HEK293T (cell line): ENCODE measurements at regions not wholly inside any gene's neighbourhood (a gene's known extent, or its start where the extent isn't known, plus 50 kb on each side); places are given as distances from the start of the nearest gene placed in this dataset.
"Not testable (repeated sequence)": the region's sequence is repeated elsewhere in the genome, so short reads cannot be mapped to it uniquely, and the experiment has no call there.

Experiments used
- CTCF ChIA-PET: fragments of 350-600 bp; formaldehyde crosslinking; extraction: SDS; loops from one replicate; lab custom pipeline; 2021; ENCODE audit warnings: antibody characterized with exemption, inconsistent platforms; lab: Yijun Ruan, JAX
- POLR2A ChIA-PET: fragments of 350-600 bp; formaldehyde crosslinking; extraction: SDS; loops from one replicate; lab custom pipeline; 2020; ENCODE audit warnings: antibody characterized with exemption, inconsistent platforms; lab: Yijun Ruan, JAX
- DNase-seq: peaks from one replicate; pipeline ENCODE4 v3.0.0; 2012; ENCODE audit warnings: mixed read lengths; ENCODE audit errors: extremely low spot score
- ARNT ChIP-seq: fragments of 450-650 bp; IDR thresholded peaks from 2 replicates; pipeline ENCODE4 v1.6.1; 2017; ENCODE audit warnings: mild to moderate bottlenecking
- BHLHE40 ChIP-seq: fragments of 450-650 bp; IDR thresholded peaks from 2 replicates; pipeline ENCODE4 v1.6.1; 2016; ENCODE audit warnings: mild to moderate bottlenecking, moderate library complexity, borderline replicate concordance
- CTBP1 ChIP-seq: fragments of 450-650 bp; IDR thresholded peaks from 2 replicates; pipeline ENCODE4 v1.6.1; 2016; ENCODE audit warnings: borderline replicate concordance
- ELF4 ChIP-seq: fragments of 450-650 bp; IDR thresholded peaks from 2 replicates; pipeline ENCODE4 v1.6.1; 2017; ENCODE audit warnings: antibody characterized with exemption
- FOXA1 ChIP-seq: fragments of 450-650 bp; IDR thresholded peaks from 2 replicates; pipeline ENCODE4 v1.6.1; 2016; ENCODE audit warnings: mild to moderate bottlenecking
- FOXK2 ChIP-seq: fragments of 450-650 bp; IDR thresholded peaks from 2 replicates; pipeline ENCODE4 v1.6.1; 2016; ENCODE audit warnings: mild to moderate bottlenecking
- FOXM1 ChIP-seq: fragments of 450-650 bp; IDR thresholded peaks from 2 replicates; pipeline ENCODE4 v1.6.1; 2017; ENCODE audit warnings: mild to moderate bottlenecking, borderline replicate concordance
- HDGF ChIP-seq: fragments of 450-650 bp; IDR thresholded peaks from 2 replicates; pipeline ENCODE4 v1.6.1; 2017; ENCODE audit warnings: antibody characterized with exemption, borderline replicate concordance
- L3MBTL2 ChIP-seq: fragments of 450-650 bp; conservative IDR thresholded peaks from 2 replicates; pipeline ENCODE4 v1.6.1; 2016; ENCODE audit warnings: mild to moderate bottlenecking
- LEF1 ChIP-seq: fragments of 450-650 bp; IDR thresholded peaks from 2 replicates; pipeline ENCODE4 v1.6.1; 2017; ENCODE audit warnings: mild to moderate bottlenecking, borderline replicate concordance
- NFRKB ChIP-seq: fragments of 450-650 bp; IDR thresholded peaks from 2 replicates; pipeline ENCODE4 v1.6.1; 2016; ENCODE audit warnings: mild to moderate bottlenecking, moderate library complexity
- SP1 ChIP-seq: fragments of 450-650 bp; IDR thresholded peaks from 2 replicates; pipeline ENCODE4 v1.6.1; 2017
- SUZ12 ChIP-seq: fragments of 450-650 bp; IDR thresholded peaks from 2 replicates; pipeline ENCODE4 v1.6.1; 2016; ENCODE audit warnings: mild to moderate bottlenecking
- TARDBP ChIP-seq: fragments of 450-650 bp; IDR thresholded peaks from 2 replicates; pipeline ENCODE4 v1.6.1; 2016
- ZNF384 ChIP-seq: fragments of 450-650 bp; IDR thresholded peaks from 2 replicates; pipeline ENCODE4 v1.6.1; 2016
- TF ChIP-seq, protein P1 (sequence below): fragments of 450-650 bp; IDR thresholded peaks from 2 replicates; pipeline ENCODE4 v1.6.1; 2016

DNA sequence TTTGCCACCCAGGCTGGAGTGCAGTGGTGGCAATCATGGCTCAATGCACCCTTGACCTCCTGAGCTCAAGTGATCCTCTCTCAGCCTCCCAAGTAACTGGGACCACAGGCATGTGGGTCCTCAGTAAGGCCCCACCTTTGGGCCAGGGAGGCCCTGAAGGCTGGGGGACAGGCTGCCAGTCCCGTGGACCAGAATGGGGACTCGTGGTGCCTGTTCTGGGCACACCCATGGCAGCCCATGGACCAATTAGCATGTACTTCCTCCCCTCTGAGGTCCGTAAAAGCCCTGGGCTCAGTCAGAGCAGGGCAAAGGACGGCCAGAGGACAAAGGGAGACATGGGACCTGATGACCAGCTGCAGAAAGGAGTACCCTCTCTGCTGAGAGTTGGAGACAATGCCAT is 1590.8 kb downstream of the KHDRBS2 start:
- no peak for TF ChIP-seq NFRKB
- no peak for TF ChIP-seq CTBP1
- TF ChIP-seq L3MBTL2 = no peak
- TF ChIP-seq FOXK2 = no peak
- TF ChIP-seq SP1 = no peak
- DNase-seq = no peak
- ChIA-PET POLR2A (no interaction called here), CTCF (no interaction called here)

DNA sequence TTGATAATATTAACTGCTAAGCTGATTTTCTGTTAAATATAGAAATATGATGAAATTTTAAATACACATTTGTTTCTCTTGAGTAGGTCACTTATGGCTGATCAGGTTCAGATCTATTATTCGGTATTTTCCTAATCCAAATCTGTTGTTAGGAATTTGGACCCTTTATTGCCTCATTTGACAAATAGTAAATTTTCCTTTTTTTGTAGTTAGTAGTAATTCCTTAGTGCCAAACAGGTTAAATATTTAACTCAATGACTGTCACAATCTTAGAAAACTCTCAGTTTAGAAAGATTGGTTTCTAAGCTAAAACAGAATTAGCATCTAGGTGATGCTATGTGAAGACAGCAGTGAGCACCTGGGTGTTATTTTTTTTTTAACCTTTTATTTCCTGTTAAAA is 1598.9 kb downstream of the KHDRBS2 start:
- ChIA-PET POLR2A (no interaction called here), CTCF (no interaction called here)
- no peak for DNase-seq
- TF ChIP-seq TARDBP (no peak), FOXM1 (no peak), L3MBTL2 (no peak), BHLHE40 (no peak), ZNF384 (no peak), NFRKB (no peak), ELF4 (no peak), SP1 (no peak), LEF1 (no peak), ARNT (no peak), HDGF (no peak), SUZ12 (no peak), FOXA1 (no peak), FOXK2 (no peak)
- TF ChIP-seq, protein P1, sequence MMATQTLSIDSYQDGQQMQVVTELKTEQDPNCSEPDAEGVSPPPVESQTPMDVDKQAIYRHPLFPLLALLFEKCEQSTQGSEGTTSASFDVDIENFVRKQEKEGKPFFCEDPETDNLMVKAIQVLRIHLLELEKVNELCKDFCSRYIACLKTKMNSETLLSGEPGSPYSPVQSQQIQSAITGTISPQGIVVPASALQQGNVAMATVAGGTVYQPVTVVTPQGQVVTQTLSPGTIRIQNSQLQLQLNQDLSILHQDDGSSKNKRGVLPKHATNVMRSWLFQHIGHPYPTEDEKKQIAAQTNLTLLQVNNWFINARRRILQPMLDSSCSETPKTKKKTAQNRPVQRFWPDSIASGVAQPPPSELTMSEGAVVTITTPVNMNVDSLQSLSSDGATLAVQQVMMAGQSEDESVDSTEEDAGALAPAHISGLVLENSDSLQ = no peak

DNA sequence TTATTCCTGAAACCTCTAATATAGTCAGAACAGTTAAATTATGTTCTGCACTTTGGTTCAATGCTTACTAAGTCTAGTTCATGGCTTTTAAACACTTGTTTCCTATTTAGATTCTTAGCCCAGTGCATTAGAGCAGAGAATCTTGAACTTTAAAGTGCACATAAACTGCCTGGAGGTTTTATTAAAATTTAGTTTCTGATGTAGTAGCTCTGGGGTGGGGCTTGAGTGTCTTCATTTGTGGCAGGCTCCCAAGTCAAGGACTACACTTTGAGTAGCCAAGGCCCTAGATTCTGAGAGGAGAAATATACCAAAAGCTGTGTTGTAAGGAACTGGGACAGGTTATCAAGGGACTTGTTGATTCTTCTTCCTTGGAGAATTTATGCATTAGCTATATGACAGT is 1604.2 kb downstream of the KHDRBS2 start:
- DNase-seq = no peak
- TF ChIP-seq FOXM1 (no peak), LEF1 (no peak), HDGF (no peak), SUZ12 (no peak), ELF4 (no peak), ARNT (no peak), BHLHE40 (no peak), ZNF384 (no peak)
- TF ChIP-seq, protein P1 = no peak
- POLR2A ChIA-PET = no interaction called here
- CTCF ChIA-PET = no interaction called here

DNA sequence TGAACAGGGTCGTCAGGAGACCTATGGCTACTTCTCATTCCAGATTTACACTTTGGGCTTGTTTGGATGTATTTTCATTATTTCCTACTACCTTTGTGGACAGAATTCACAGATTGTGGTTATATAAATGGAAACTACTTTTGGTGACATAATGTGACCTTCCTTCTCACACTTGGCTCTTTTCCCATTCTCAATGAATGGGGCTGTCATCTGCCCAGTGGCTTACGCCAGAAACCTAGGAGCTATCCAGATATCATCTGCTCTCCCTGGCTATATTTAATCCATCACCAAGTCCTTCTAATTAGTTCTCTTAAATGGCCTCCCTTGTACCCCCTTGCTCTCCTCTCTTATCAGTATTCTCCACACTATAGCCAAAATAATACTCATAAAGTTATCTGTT is 1606.8 kb downstream of the KHDRBS2 start:
- CTCF ChIA-PET = no interaction called here
- POLR2A ChIA-PET = no interaction called here
- no peak for TF ChIP-seq CTBP1
- TF ChIP-seq FOXK2 = no peak
- TF ChIP-seq ZNF384 = no peak
- no peak for TF ChIP-seq HDGF
- no peak for TF ChIP-seq SP1
- no peak for TF ChIP-seq NFRKB
- TF ChIP-seq FOXM1 = no peak
- TF ChIP-seq BHLHE40 = no peak
- no peak for TF ChIP-seq FOXA1
- DNase-seq = no peak

DNA sequence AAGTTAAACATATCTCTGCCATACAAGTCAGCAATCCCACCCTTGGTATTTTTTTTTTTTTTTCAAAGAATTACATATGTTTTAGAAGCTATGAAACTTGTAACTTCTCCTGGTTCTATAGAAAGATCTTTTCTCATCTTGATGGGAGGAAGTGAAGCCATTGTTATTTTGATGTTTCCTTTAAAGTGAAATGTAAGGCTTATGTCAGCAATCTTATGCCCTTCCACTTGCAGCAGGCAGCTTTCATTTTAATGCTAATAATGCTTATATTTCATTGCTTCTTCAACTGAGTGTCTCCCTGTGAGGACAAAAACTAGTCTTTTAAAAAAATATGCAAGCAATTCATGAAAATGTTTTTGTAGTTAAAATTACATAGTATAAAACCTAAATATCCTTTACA is 1614.7 kb downstream of the KHDRBS2 start:
- ChIA-PET POLR2A (no interaction called here), CTCF (no interaction called here)
- DNase-seq = no peak
- no peak for TF ChIP-seq ARNT
- TF ChIP-seq SUZ12 = no peak
- TF ChIP-seq CTBP1 = no peak
- no peak for TF ChIP-seq SP1
- TF ChIP-seq, protein P1 = no peak
- no peak for TF ChIP-seq FOXM1
- no peak for TF ChIP-seq HDGF
- TF ChIP-seq BHLHE40 = no peak
- TF ChIP-seq ELF4 = no peak
- TF ChIP-seq LEF1 = no peak
- TF ChIP-seq ZNF384 = no peak
- no peak for TF ChIP-seq NFRKB
- TF ChIP-seq TARDBP = no peak

DNA sequence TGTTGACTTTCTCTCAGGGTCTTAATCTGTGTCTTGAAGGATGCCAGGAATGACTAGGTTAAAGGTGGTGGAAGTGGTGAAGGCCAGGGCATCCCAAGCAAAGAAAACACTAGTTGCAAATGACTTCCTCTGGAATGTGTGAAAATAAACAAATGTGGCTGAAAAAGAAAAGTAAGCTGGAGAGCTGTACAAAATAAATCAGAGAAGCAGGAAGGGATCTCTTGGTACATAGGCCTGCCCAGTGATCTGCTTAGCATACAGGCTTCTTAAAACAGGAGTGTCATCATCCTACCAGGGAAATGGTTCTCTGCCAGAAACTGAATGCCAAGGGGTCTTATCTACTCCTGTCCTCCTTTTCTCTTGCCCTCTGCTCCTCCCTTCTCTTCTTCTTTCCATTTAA is 1616.0 kb downstream of the KHDRBS2 start:
- TF ChIP-seq HDGF = no peak
- no peak for TF ChIP-seq L3MBTL2
- TF ChIP-seq CTBP1 = no peak
- no peak for TF ChIP-seq ARNT
- TF ChIP-seq BHLHE40 = no peak
- no peak for TF ChIP-seq NFRKB
- ChIA-PET POLR2A (no interaction called here), CTCF (no interaction called here)
- no peak for DNase-seq

DNA sequence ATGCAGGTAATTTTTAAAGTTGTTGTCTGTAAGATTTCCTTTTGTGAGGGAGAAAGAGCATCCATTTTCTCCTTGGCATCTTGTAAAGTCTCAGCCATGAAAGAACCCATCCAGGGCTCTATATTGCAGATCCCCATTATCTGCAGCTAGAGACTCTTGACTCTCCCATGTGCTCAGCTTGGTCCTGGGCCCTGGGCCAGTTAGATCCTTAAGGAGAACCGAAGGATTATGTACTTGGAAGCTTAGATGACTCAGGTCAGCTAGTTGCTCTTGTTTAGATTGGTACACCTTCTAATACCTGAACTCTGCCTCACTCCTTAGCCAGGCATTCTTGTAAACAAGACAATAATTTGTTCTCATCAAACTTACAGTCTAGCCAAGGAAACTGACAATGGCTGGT is 1617.6 kb downstream of the KHDRBS2 start:
- no peak for DNase-seq
- POLR2A ChIA-PET = no interaction called here
- CTCF ChIA-PET = no interaction called here
- TF ChIP-seq FOXA1 (no peak), FOXM1 (no peak), LEF1 (no peak), ZNF384 (no peak), TARDBP (no peak), NFRKB (no peak), SUZ12 (no peak), ELF4 (no peak), ARNT (no peak), HDGF (no peak), FOXK2 (no peak), BHLHE40 (no peak), CTBP1 (no peak), L3MBTL2 (no peak)
- TF ChIP-seq, protein P1 = no peak

DNA sequence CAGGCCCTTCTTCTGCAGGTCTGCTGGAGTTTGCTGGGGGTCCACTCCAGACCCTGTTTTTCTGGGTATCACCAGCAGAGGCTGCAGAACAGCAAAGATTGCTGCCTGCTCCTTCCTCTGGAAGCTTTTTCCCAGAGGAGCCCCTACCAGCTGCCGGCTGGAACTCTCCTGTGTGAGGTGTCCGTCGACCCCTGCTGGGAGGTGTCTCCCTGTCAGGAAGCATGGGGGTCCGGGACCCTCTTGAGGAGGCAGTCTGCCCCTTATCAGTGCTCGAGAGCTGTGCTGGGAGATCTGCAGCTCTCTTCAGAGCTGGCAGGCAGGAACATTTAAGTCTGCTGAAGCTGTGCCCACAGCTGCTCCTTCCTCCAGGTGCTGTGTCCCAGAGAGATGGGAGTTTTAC is 1622.8 kb downstream of the KHDRBS2 start:
- CTCF ChIA-PET = interaction anchor here (0.6 kb wide), 1 partner anchor 551 kb away, joined by 5 read pairs; no protein-coding TSS in a partner anchor
- POLR2A ChIA-PET, DNase-seq: not testable (repeated sequence)
